Activated CD4-positive, alpha-beta T cell treated with anti-CD3 and anti-CD28 coated beads for 48 hours (primary cell): ENCODE measurements at regions not wholly inside any gene's neighbourhood (a gene's known extent, or its start where the extent isn't known, plus 50 kb on each side); places are given as distances from the start of the nearest gene placed in this dataset.

ENCODE experiments used
- DNase-seq: peaks from one replicate; pipeline ENCODE4 v3.0.0-alpha.2; 2020

GRCh38 chr6:168737481-168737880 lies 296.5 kb downstream of the SMOC2 start:
- DNase-seq = no peak

GRCh38 chr6:168737014-168737413 lies 296.0 kb downstream of the SMOC2 start:
- DNase-seq = no peak

- DNase-seq = no peak
Observed at GRCh38 chr6:168736039-168736438, 295.1 kb downstream of the SMOC2 start.

- no peak for DNase-seq
Observed at GRCh38 chr6:168735268-168735949, 294.4 kb downstream of the SMOC2 start.

- DNase-seq = no peak
Observed at GRCh38 chr6:168734523-168734922, 293.5 kb downstream of the SMOC2 start.

GRCh38 chr6:168732676-168733075 lies 291.7 kb downstream of the SMOC2 start:
- DNase-seq = no peak

GRCh38 chr6:168730931-168731716 lies 290.1 kb downstream of the SMOC2 start:
- DNase-seq = no peak

GRCh38 chr6:168728056-168728455 lies 287.1 kb downstream of the SMOC2 start:
- no peak for DNase-seq

- DNase-seq = no peak
Observed at GRCh38 chr6:168726312-168726856, 285.4 kb downstream of the SMOC2 start.

- no peak for DNase-seq
Observed at GRCh38 chr6:168725802-168726201, 284.8 kb downstream of the SMOC2 start.

GRCh38 chr6:168724669-168725570 lies 283.9 kb downstream of the SMOC2 start:
- no peak for DNase-seq

GRCh38 chr6:168724033-168724432 lies 283.0 kb downstream of the SMOC2 start:
- DNase-seq = no peak

GRCh38 chr6:168722397-168722796 lies 281.4 kb downstream of the SMOC2 start:
- no peak for DNase-seq

- DNase-seq = no peak
Observed at GRCh38 chr6:168721571-168721970, 280.6 kb downstream of the SMOC2 start.

GRCh38 chr6:168719901-168720300 lies 278.9 kb downstream of the SMOC2 start:
- DNase-seq = no peak

GRCh38 chr6:168718821-168719475 lies 278.0 kb downstream of the SMOC2 start:
- no peak for DNase-seq
